Thyroid gland (tissue), 4 donors: ENCODE measurements at regions not wholly inside any gene's neighbourhood (a gene's known extent, or its start where the extent isn't known, plus 50 kb on each side); places are given as distances from the start of the nearest gene placed in this dataset.
"Not testable (repeated sequence)": the region's sequence is repeated elsewhere in the genome, so short reads cannot be mapped to it uniquely, and the experiment has no call there.

Source experiments
- CTCF ChIP-seq, 6 experiments: fragments of 200-600 bp in 3 of 6; fragments of 450-650 bp in 3 of 6; sonication (generic) in 3 of 6; IDR thresholded peaks; one replicate each; pipeline ENCODE4 v1.5.1; 2016 to 2019; ENCODE audit warnings: antibody characterized with exemption in 6 of 6, mild to moderate bottlenecking in 2 of 6, inconsistent platforms in 1 of 6, moderate library complexity in 1 of 6
- POLR2A ChIP-seq, 2 donors: fragments of 450-650 bp; IDR thresholded peaks; one replicate each; pipeline ENCODE4 v1.6.1; 2017; ENCODE audit warnings: antibody characterized with exemption in 2 of 2, mild to moderate bottlenecking in 2 of 2, moderate library complexity in 1 of 2

GRCh38 chr2:87318814-87319491 is 297.3 kb upstream of the PLGLB1 start:
- TF ChIP-seq CTCF, POLR2A (IDR thresholded peaks at IDR 0.05): not testable (repeated sequence)
